ENCODE measurements at regions not wholly inside any gene's neighbourhood (a gene's known extent, or its start where the extent isn't known, plus 50 kb on each side); places are given as distances from the start of the nearest gene placed in this dataset.

DNA sequence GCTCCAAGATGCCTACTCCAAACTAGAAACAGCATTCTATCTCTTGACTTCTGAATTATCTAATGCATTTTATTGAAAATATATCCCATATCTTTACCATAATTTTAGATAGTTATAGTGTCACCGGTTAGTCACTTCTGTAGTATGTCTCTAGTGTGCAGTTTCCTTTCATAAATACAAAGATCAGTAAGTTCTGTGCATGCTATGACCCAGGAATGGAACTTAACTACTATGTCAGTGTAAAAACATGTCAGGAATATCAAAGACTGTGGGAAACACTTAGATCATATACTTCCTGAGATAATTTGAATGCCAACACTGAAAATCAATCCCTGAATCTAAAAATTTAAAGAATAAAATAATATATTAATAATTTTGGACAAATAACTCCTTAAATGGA lies 237.6 kb downstream of the ATXN7L3B start:
- TF ChIP-seq POLR2A (IDR thresholded peaks at IDR 0.05; ENCODE audit: low read length), result no peak
- no peak for TF ChIP-seq GATA1 (IDR thresholded peaks at IDR 0.05; ENCODE audit: low read depth, low read length)

All from erythroblast (primary cell).